ENCODE measurements at regions not wholly inside any gene's neighbourhood (a gene's known extent, or its start where the extent isn't known, plus 50 kb on each side); places are given as distances from the start of the nearest gene placed in this dataset.

DNA sequence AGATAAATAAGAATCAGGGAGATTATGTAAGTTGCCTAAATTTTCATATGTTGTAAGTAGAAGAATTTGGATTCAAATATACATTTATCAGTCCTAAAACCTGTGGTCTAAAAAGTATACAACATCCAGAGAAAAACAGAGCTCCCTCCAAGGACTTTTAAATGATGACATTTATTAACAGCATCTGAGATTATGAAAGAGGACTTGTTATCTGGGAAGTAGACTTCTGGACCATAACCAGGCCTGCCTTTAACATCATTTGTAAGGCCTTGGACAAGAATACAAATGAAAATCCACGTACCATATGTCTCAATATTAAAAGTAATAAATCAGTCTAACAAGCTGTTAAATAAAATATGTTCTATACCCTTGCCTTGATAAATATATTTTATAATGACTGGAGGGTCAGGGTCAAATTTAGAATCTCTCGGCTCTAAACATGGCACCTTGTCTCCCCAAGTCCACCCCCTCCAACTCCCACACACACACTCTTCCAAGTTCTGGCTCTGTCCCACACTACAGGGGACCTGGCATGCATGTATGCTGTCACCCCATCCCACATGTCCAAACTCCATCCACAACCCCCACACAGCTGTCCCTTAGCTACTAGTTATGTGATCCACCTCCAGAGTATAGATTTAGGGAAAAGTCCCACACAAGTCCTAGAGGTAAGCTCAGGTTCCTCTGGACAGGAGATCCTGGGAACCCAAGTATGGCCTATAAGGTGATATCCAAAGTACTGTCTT, 382.6 kb downstream of the CDH2 start:
- Mint-ChIP-seq H3K4me3 (ENCODE audit: unreplicated experiment) (no peak overlapping the region), H3K4me1 (ENCODE audit: low read depth, unreplicated experiment) (peaks cover 3% of the 10 kb centered on the region)
- no peak for FAIRE-seq

DNA sequence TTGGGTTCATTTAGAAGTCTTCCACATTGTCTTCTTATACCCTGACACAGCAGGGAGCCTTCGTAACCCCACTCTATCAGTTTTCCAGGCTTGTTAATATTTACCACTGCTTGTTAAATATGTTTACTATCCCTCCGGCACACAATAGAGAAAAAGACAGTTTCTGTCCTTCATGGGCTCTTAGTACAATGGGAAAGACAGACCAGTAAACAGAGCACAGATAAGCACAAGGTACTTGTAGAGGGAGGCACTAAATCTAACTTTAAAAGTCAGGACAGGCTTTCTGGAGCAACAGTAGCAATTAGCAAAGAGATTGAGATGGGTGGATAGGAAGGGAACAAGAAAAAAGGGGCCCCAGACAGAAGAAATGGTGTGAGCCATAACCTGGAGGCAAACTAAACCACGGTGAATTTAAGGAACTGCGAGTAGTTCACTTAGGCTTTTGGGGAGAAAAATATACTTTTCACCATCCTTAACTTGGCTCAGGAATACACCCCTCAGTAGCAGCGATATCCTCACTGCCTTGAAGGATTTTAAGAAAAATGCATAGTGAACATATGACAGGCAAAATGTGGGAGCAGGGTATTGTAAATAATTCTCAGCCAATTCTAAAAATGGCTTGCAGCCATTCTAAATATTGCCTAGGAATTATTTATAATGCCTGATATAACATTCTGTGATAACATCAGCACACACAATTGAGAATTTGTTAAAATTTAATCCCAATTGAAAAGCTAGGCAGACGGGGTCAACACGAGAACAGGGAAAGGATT, 383.7 kb downstream of the CDH2 start:
- Mint-ChIP-seq H3K4me1 (ENCODE audit: low read depth, unreplicated experiment) (peaks cover 3% of the 10 kb centered on the region), H3K9me3 (ENCODE audit: unreplicated experiment) (peaks cover 1% of the 10 kb centered on the region), H3K36me3 (ENCODE audit: low read depth, unreplicated experiment) (no peaks in the 10 kb centered on the region), H3K4me3 (ENCODE audit: unreplicated experiment) (no peak overlapping the region), H3K27ac (ENCODE audit: unreplicated experiment) (no peak overlapping the region), H3K27me3 (ENCODE audit: low read depth, unreplicated experiment) (no peaks in the 10 kb centered on the region)
- Histone ChIP-seq H3K4me2 (ENCODE audit: low read length) (no peak overlapping the region), H3K9ac (ENCODE audit: low read length) (no peak overlapping the region), H3K4me3 (ENCODE audit: insufficient read depth, low read depth, low read length) (no peak overlapping the region), H3K4me1 (ENCODE audit: insufficient read depth, low read length) (no peaks in the 10 kb centered on the region), H2AFZ (ENCODE audit: low read depth, low read length) (no peak overlapping the region), H4K20me1 (ENCODE audit: insufficient read depth, low read length) (no peaks in the 10 kb centered on the region), H3K79me2 (ENCODE audit: insufficient read depth, low read length) (no peaks in the 10 kb centered on the region), H3K9me3 (ENCODE audit: insufficient read depth, low read depth, low read length) (no peaks in the 10 kb centered on the region), H3K27me3 (ENCODE audit: insufficient read depth, low read length) (no peaks in the 10 kb centered on the region), H3K36me3 (ENCODE audit: insufficient read depth, low read length) (no peaks in the 10 kb centered on the region), H3K27ac (ENCODE audit: low read depth, low read length) (no peak overlapping the region)
- FAIRE-seq = no peak
- no peak for DNase-seq (ENCODE audit: low read depth)
- TF ChIP-seq, protein P1, sequence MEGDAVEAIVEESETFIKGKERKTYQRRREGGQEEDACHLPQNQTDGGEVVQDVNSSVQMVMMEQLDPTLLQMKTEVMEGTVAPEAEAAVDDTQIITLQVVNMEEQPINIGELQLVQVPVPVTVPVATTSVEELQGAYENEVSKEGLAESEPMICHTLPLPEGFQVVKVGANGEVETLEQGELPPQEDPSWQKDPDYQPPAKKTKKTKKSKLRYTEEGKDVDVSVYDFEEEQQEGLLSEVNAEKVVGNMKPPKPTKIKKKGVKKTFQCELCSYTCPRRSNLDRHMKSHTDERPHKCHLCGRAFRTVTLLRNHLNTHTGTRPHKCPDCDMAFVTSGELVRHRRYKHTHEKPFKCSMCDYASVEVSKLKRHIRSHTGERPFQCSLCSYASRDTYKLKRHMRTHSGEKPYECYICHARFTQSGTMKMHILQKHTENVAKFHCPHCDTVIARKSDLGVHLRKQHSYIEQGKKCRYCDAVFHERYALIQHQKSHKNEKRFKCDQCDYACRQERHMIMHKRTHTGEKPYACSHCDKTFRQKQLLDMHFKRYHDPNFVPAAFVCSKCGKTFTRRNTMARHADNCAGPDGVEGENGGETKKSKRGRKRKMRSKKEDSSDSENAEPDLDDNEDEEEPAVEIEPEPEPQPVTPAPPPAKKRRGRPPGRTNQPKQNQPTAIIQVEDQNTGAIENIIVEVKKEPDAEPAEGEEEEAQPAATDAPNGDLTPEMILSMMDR (IDR thresholded peaks at IDR 0.05; ENCODE audit: insufficient read depth, low read depth, low read length) = no peak
- no peak for TF ChIP-seq EZH2 (IDR thresholded peaks at IDR 0.05; ENCODE audit: insufficient read depth, low read length)

More for the DNA sequence above, 382.6 kb downstream of the CDH2 start:
- Histone ChIP-seq H3K79me2 (ENCODE audit: insufficient read depth, low read length) (no peaks in the 10 kb centered on the region), H3K9me3 (ENCODE audit: insufficient read depth, low read depth, low read length) (no peaks in the 10 kb centered on the region), H3K27me3 (ENCODE audit: insufficient read depth, low read length) (no peaks in the 10 kb centered on the region), H3K36me3 (ENCODE audit: insufficient read depth, low read length) (no peaks in the 10 kb centered on the region), H2AFZ (ENCODE audit: low read depth, low read length) (no peak overlapping the region), H3K4me1 (ENCODE audit: insufficient read depth, low read length) (no peaks in the 10 kb centered on the region), H3K9ac (ENCODE audit: low read length) (no peak overlapping the region), H3K27ac (ENCODE audit: low read depth, low read length) (no peak overlapping the region), H3K4me3 (ENCODE audit: insufficient read depth, low read depth, low read length) (no peak overlapping the region), H3K4me2 (ENCODE audit: low read length) (no peak overlapping the region), H4K20me1 (ENCODE audit: insufficient read depth, low read length) (no peaks in the 10 kb centered on the region)
- Mint-ChIP-seq H3K36me3 (ENCODE audit: low read depth, unreplicated experiment) (no peaks in the 10 kb centered on the region), H3K9me3 (ENCODE audit: unreplicated experiment) (peaks cover 1% of the 10 kb centered on the region), H3K27ac (ENCODE audit: unreplicated experiment) (no peak overlapping the region), H3K27me3 (ENCODE audit: low read depth, unreplicated experiment) (no peaks in the 10 kb centered on the region)
- no peak for DNase-seq (ENCODE audit: low read depth)
- TF ChIP-seq, protein P1 (IDR thresholded peaks at IDR 0.05; ENCODE audit: insufficient read depth, low read depth, low read length) = no peak
- TF ChIP-seq EZH2 (IDR thresholded peaks at IDR 0.05; ENCODE audit: insufficient read depth, low read length) = no peak

Measured in astrocyte (in vitro differentiated cells and primary cell).